Activated B cell treated with CpG ODN at 0.5 μM for 24 hours (primary cell): ENCODE measurements at regions not wholly inside any gene's neighbourhood (a gene's known extent, or its start where the extent isn't known, plus 50 kb on each side); places are given as distances from the start of the nearest gene placed in this dataset.

Experiments
- ATAC-seq: fragments of 200-7000 bp; cut with Tn5 transposase; one replicate; pipeline ENCODE4 v1.10.0; 2021; ENCODE audit warnings: low read depth, mild to moderate bottlenecking, moderate library complexity
- CTCF ChIA-PET: fragments of 350-600 bp; sonication (Branson Sonifier 250); formaldehyde crosslinking; loops from one replicate; lab custom pipeline; 2021; ENCODE audit warnings: antibody characterized with exemption; lab: Charles Lee
- POLR2A ChIA-PET: fragments of 350-600 bp; sonication (Branson Sonifier 250); formaldehyde crosslinking; loops from one replicate; lab custom pipeline; 2021; ENCODE audit warnings: antibody characterized with exemption; lab: Charles Lee
- DNase-seq: peaks from one replicate; pipeline ENCODE4 v3.0.0; 2022
- H3K27ac Mint-ChIP-seq: one replicate; pipeline ENCODE4 v1.8.0; 2020; ENCODE audit warnings: mixed read lengths
- H3K27me3 Mint-ChIP-seq: one replicate; pipeline ENCODE4 v1.8.0; 2021; ENCODE audit warnings: mixed read lengths
- H3K36me3 Mint-ChIP-seq: one replicate; pipeline ENCODE4 v1.8.0; 2021; ENCODE audit warnings: low read depth, mixed read lengths
- H3K4me1 Mint-ChIP-seq: one replicate; pipeline ENCODE4 v1.8.0; 2021; ENCODE audit warnings: mixed read lengths
- H3K4me3 Mint-ChIP-seq: one replicate; pipeline ENCODE4 v1.8.0; 2020; ENCODE audit warnings: mild to moderate bottlenecking, mixed read lengths
- H3K9me3 Mint-ChIP-seq: one replicate; pipeline ENCODE4 v1.8.0; 2020; ENCODE audit warnings: mixed read lengths
- CTCF ChIP-seq: fragments of 200-600 bp; IDR thresholded peaks from one replicate; pipeline ENCODE4 v1.8.0; 2022; ENCODE audit warnings: antibody characterized with exemption, mild to moderate bottlenecking
- intact Hi-C: fragments of 100-400 bp; cut with micrococcal nuclease; formaldehyde crosslinking; loops from one replicate; pipeline ENCODE4 v1.15.1; 2024

- no peak for DNase-seq
- ChIA-PET POLR2A (no interaction called here), CTCF (no interaction called here)
- Mint-ChIP-seq H3K4me1 (no peaks in the 10 kb centered on the region), H3K27ac (no peak overlapping the region), H3K27me3 (peaks cover 2% of the 10 kb centered on the region), H3K9me3 (no peaks in the 10 kb centered on the region), H3K4me3 (no peak overlapping the region), H3K36me3 (no peaks in the 10 kb centered on the region)
- no peak for TF ChIP-seq CTCF
- ATAC-seq, result no peak
- intact Hi-C loops, result no loop called here
Measured at GRCh38 chr1:65486613-65487012, 66.1 kb downstream of the LEPR start.

DNA sequence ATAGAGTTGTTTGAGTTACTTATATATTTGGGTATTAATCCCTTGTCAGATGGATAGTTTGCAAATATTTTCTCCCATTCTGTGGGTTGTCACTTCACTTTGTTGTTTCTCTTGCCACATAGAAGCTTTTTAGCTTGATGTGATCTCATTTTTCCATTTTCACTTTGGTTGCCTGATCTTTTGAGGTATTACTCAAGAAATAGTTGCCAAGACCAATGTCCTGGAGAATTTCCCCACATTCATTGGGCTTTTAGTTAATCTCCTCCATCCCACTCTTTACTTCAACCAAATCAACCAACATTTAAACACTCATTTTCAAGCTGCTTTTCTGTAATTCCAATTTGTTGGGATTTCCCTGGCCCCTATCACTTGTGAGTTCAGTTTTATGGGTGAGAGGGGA, 69.0 kb downstream of the LEPR start:
- Mint-ChIP-seq H3K4me1 (no peaks in the 10 kb centered on the region), H3K9me3 (no peaks in the 10 kb centered on the region), H3K27ac (no peak overlapping the region), H3K4me3 (no peak overlapping the region), H3K27me3 (peaks cover 2% of the 10 kb centered on the region), H3K36me3 (no peaks in the 10 kb centered on the region)
- no peak for ATAC-seq
- POLR2A ChIA-PET, result no interaction called here
- TF ChIP-seq CTCF, result no peak
- DNase-seq, result no peak
- intact Hi-C loops, result no loop called here
- CTCF ChIA-PET, result no interaction called here

GRCh38 chr1:65490231-65491009, 70.0 kb downstream of the LEPR start:
- no peak for ATAC-seq
- DNase-seq, result no peak
- Mint-ChIP-seq H3K4me3 (no peak overlapping the region), H3K36me3 (no peaks in the 10 kb centered on the region), H3K4me1 (no peaks in the 10 kb centered on the region), H3K27ac (no peak overlapping the region), H3K9me3 (no peaks in the 10 kb centered on the region), H3K27me3 (peaks cover 2% of the 10 kb centered on the region)
- intact Hi-C loops, result no loop called here
- ChIA-PET CTCF (no interaction called here), POLR2A (no interaction called here)
- TF ChIP-seq CTCF, result no peak

DNA sequence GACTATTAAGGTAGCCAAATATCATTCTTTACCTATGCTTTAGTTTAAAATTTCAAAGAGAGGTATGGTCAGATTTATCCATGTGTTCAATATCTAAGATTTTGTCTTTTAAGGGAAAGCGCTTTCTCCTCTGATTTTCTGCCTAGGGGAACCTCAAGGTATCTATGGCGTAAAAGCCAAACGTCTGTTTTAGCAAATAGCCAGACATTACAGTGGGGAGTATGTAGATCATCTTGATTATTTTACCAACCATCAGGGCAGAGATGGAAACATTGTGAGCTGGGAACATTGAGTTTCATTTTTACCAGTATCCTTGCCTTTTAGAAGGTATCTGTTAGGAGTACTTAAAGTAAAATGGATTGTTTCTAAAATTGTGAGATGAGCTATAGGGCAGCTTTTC, 71.0 kb downstream of the LEPR start:
- no peaks in the 10 kb centered on the region for H3K9me3 Mint-ChIP-seq
- no peak overlapping the region for H3K4me3 Mint-ChIP-seq
- no peak for TF ChIP-seq CTCF
- no peaks in the 10 kb centered on the region for H3K36me3 Mint-ChIP-seq
- no peak overlapping the region for H3K27ac Mint-ChIP-seq
- ATAC-seq (no peak), DNase-seq (no peak)
- ChIA-PET CTCF (no interaction called here), POLR2A (no interaction called here)
- intact Hi-C loops, result no loop called here
- H3K4me1 Mint-ChIP-seq, result no peaks in the 10 kb centered on the region
- peaks cover 2% of the 10 kb centered on the region for H3K27me3 Mint-ChIP-seq

DNA sequence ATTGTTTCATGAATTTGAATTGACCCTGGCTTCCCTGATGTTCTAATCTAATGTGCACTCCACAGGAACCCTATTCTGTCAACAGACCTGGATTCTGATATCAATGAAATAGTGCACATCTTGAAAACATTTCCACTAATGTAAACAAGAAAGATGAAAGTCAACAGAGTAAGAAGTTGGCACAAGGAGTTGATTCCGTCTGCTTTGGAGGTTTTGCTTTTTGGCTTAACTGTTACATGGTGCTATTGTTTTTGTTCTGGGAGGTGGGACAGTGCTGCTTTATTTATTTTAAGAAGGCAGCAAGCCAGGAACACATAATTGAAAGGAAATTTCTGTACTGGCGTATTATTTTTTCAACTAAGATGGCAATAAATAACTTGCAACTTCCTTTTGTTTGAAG, 73.3 kb downstream of the LEPR start:
- Mint-ChIP-seq H3K4me1 (no peaks in the 10 kb centered on the region), H3K36me3 (no peaks in the 10 kb centered on the region), H3K9me3 (no peaks in the 10 kb centered on the region), H3K4me3 (no peak overlapping the region), H3K27me3 (peaks cover 4% of the 10 kb centered on the region), H3K27ac (no peak overlapping the region)
- DNase-seq (no peak), ATAC-seq (no peak)
- POLR2A ChIA-PET, result no interaction called here
- intact Hi-C loops, result no loop called here
- CTCF ChIA-PET, result no interaction called here
- no peak for TF ChIP-seq CTCF
